H7 (cell line): ENCODE measurements at regions not wholly inside any gene's neighbourhood (a gene's known extent, or its start where the extent isn't known, plus 50 kb on each side); places are given as distances from the start of the nearest gene placed in this dataset.
A peak's percentile ranks its signal among the peaks of the same experiment; 100 is the strongest.

Experiments
- DNase-seq: peaks from one replicate; pipeline ENCODE4 v3.0.0; 2012
- H3K27me3 ChIP-seq: 2 replicates; pipeline ENCODE4 v1.6.0; 2011; ENCODE audit warnings: mild to moderate bottlenecking, low read length; ENCODE audit not compliant: control insufficient read depth, insufficient read depth
- H3K36me3 ChIP-seq: replicated peaks from 2 replicates; pipeline ENCODE4 v1.5.1; 2011; ENCODE audit warnings: low read length; ENCODE audit not compliant: control insufficient read depth, insufficient read depth
- H3K4me3 ChIP-seq: 2 replicates; pipeline ENCODE4 v1.5.1; 2011; ENCODE audit warnings: low read depth, mild to moderate bottlenecking, control low read depth, low read length, moderate library complexity; ENCODE audit not compliant: insufficient read depth

- no peaks in the 10 kb centered on the region for H3K27me3 ChIP-seq
- H3K36me3 ChIP-seq: no peaks in the 10 kb centered on the region
- no peak for DNase-seq
- no peak overlapping the region for H3K4me3 ChIP-seq
Observed at GRCh38 chr1:238152119-238152518, 261.4 kb upstream of the ZP4 start.

GRCh38 chr1:238143038-238143437, 252.3 kb upstream of the ZP4 start:
- Histone ChIP-seq H3K27me3 (no peaks in the 10 kb centered on the region), H3K4me3 (no peak overlapping the region), H3K36me3 (no peaks in the 10 kb centered on the region)
- DNase-seq: no peak

- H3K27me3 ChIP-seq: no peaks in the 10 kb centered on the region
- H3K36me3 ChIP-seq: no peaks in the 10 kb centered on the region
- no peak for DNase-seq
- H3K4me3 ChIP-seq: no peak overlapping the region
Observed at GRCh38 chr1:238141353-238141752, 250.6 kb upstream of the ZP4 start.

- Histone ChIP-seq H3K27me3 (no peaks in the 10 kb centered on the region), H3K36me3 (no peaks in the 10 kb centered on the region), H3K4me3 (no peak overlapping the region)
- no peak for DNase-seq
Observed at GRCh38 chr1:238139713-238140112, 249.0 kb upstream of the ZP4 start.

DNA sequence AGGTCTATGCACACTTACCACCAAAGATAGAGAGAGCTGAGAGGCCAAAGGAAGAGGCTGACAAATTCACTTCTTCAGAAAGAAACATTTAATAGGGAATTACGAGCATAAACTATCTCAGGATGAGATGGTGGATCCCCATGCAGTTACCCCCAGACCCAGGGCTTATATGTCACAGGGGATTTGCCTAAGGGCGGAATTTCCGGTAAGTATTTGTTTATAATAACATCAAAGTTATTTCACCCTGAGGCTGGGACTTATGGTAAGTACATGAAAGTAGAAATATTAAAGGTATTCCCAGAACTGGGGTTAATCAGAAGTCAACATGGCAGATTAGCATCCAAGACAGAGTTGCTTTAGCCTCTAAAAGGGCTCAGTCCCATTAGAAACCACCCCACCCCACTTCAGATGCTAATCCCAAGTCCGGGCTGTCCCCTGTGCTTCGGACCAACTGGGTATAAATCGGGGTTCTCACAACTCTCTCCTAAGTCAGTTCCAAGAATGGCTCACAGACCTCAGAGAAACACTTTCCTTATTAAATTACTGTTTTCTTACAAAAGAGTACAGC, 247.4 kb upstream of the ZP4 start:
- Histone ChIP-seq H3K27me3 (no peaks in the 10 kb centered on the region), H3K4me3 (no peak overlapping the region), H3K36me3 (no peaks in the 10 kb centered on the region)
- DNase-seq: no peak

- H3K27me3 ChIP-seq: no peaks in the 10 kb centered on the region
- H3K36me3 ChIP-seq: no peaks in the 10 kb centered on the region
- DNase-seq: no peak
- H3K4me3 ChIP-seq: no peak overlapping the region
Observed at GRCh38 chr1:238135708-238136664, 245.3 kb upstream of the ZP4 start.

- Histone ChIP-seq H3K36me3 (no peaks in the 10 kb centered on the region), H3K27me3 (no peaks in the 10 kb centered on the region), H3K4me3 (no peak overlapping the region)
- DNase-seq: peak; percentile 12
Observed at GRCh38 chr1:238129677-238130076, 239.0 kb upstream of the ZP4 start.

DNA sequence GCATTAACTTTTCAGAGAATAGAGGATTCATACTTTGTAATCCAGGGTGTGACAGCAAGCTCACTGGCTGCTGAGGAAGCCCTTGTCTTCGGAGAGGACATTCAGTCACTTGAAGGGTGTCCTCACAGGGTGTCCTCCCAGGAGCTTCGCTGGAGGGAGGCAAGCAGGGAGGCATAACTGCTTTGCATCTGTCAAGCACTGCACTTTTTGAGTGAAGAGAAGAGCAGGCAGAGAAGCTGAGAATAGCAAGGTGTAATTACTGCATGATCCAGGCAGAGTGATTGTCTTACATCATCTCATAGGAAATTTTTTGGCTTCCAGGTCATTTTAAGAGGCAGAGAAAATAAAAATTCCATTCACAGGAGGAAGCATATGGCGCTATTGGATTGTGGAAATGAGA, 232.5 kb upstream of the ZP4 start:
- DNase-seq: no peak
- Histone ChIP-seq H3K4me3 (no peak overlapping the region), H3K27me3 (no peaks in the 10 kb centered on the region), H3K36me3 (no peaks in the 10 kb centered on the region)

- Histone ChIP-seq H3K27me3 (no peaks in the 10 kb centered on the region), H3K36me3 (no peaks in the 10 kb centered on the region), H3K4me3 (no peak overlapping the region)
- DNase-seq: no peak
Observed at GRCh38 chr1:238119861-238120260, 229.1 kb upstream of the ZP4 start.

GRCh38 chr1:238119060-238119459, 228.3 kb upstream of the ZP4 start:
- DNase-seq: peak; percentile 30
- H3K36me3 ChIP-seq: no peaks in the 10 kb centered on the region
- no peak overlapping the region for H3K4me3 ChIP-seq
- H3K27me3 ChIP-seq: no peaks in the 10 kb centered on the region

DNA sequence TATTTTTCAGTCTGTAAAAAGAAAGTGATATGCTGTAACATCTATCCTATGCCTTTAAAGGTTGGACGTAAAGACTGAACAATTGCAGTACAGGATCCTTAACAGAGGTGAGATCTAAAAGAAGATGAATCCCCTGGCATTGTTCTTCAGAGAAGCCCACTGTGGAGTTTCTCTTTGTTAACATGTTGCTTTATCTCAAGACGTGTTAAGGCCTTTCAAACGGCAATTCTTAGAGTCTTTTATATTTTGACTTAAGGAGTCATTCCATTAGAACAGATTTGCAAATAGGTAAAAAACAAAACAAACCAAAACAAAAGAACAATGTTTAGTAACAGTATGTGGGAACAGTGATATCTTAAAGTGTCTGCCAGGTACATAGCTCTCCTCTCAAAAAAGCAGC, 225.1 kb upstream of the ZP4 start:
- peak; percentile 21 for DNase-seq
- Histone ChIP-seq H3K4me3 (no peak overlapping the region), H3K36me3 (no peaks in the 10 kb centered on the region), H3K27me3 (no peaks in the 10 kb centered on the region)

- Histone ChIP-seq H3K27me3 (no peaks in the 10 kb centered on the region), H3K4me3 (no peak overlapping the region), H3K36me3 (no peaks in the 10 kb centered on the region)
- DNase-seq: no peak
Observed at GRCh38 chr1:238112952-238113621, 222.4 kb upstream of the ZP4 start.

DNA sequence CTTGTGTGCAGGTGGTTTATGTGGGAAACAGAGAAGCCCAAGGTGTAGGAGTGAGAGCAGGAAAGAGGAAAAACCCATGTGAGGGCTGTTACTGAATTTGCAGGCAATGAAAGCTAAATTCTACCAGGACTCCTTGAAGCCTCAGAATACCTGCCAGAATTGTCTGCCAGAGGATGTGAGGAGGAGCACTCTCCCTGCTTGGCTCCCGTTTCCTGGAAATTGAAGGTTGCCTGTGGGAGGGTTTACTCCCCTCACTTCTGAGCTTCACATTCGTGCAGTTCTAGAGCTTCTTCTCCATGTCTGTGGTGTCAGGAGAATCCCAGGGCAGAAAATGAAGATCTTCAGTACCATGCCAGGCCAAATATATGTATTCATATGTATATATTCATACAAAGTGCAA, 220.8 kb upstream of the ZP4 start:
- DNase-seq: no peak
- Histone ChIP-seq H3K27me3 (no peaks in the 10 kb centered on the region), H3K4me3 (no peak overlapping the region), H3K36me3 (no peaks in the 10 kb centered on the region)

DNA sequence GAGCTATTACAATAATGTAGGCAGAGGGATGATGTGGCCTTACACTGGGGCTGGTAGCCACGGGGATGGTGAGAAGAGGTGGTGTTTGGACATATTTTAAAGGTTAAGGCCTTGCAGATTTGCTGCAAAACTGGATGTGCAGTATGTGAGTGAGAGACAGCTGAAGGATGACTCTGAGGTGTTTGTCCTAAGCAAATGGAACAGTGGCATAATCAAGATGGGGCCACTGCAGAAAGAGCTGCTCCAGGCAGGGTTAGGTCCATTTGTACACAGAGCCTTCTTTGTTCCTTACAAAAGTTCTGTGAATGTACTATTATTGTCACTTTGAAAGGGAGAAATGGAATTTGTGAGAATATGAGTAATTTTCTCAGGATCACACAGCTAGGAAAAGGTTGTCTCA, 220.4 kb upstream of the ZP4 start:
- Histone ChIP-seq H3K36me3 (no peaks in the 10 kb centered on the region), H3K4me3 (no peak overlapping the region), H3K27me3 (no peaks in the 10 kb centered on the region)
- no peak for DNase-seq

DNA sequence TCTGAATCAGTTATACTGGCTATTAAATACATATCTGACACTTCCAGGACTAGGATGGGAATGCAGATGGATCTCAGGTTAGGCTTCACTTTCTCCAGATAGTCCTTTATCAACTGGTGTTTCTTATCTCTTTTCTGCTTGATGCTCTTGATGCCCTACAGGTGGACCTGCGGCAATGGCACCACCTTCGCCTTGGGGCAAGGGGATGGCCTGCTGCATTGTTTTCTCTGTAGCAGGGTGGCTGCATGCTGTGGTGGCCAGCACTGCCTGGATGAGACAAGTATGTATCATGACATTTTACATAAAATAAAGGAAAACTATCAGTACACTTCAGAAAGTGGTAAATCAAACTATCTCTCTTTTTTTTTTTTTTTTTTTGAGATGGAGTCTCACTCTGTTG, 217.7 kb upstream of the ZP4 start:
- Histone ChIP-seq H3K36me3 (no peaks in the 10 kb centered on the region), H3K27me3 (no peaks in the 10 kb centered on the region), H3K4me3 (no peak overlapping the region)
- DNase-seq: no peak
